Ovary (tissue), 7 donors: ENCODE measurements at regions not wholly inside any gene's neighbourhood (a gene's known extent, or its start where the extent isn't known, plus 50 kb on each side); places are given as distances from the start of the nearest gene placed in this dataset.

ENCODE experiments used
- DNase-seq, 5 donors: peaks; one replicate each; pipeline ENCODE4 v3.0.0-alpha.2; 2019 to 2020
- H3K27ac ChIP-seq, 2 donors: fragments of 200-600 bp; one replicate each; pipeline versions ENCODE4 v1.5.1 to v1.8.0; 2019 to 2022
- H3K27me3 ChIP-seq: fragments of 200-600 bp; one replicate; pipeline ENCODE4 v1.8.0; 2022
- H3K36me3 ChIP-seq: fragments of 200-600 bp; sonication (generic); one replicate; pipeline ENCODE4 v1.5.1; 2019
- H3K4me1 ChIP-seq: one replicate; pipeline ENCODE4 v1.8.1; 2013; ENCODE audit warnings: mild to moderate bottlenecking, moderate library complexity; ENCODE audit not compliant: insufficient read depth
- H3K4me3 ChIP-seq: fragments of 200-600 bp; sonication (generic); one replicate; pipeline ENCODE4 v1.5.1; 2017
- H3K9me3 ChIP-seq, 2 donors: fragments of 200-600 bp in 1 of 2; sonication (generic) in 1 of 2; one replicate each; pipeline versions ENCODE4 v1.5.1 to v1.8.1; 2013 to 2019; ENCODE audit warnings: mild to moderate bottlenecking in 1 of 2, moderate library complexity in 1 of 2
- EP300 ChIP-seq: sonication (generic); formaldehyde crosslinking; IDR thresholded peaks from one replicate; pipeline ENCODE4 v1.6.1; 2017; ENCODE audit warnings: antibody characterized with exemption
- POLR2A ChIP-seq: fragments of 450-650 bp; IDR thresholded peaks from one replicate; pipeline ENCODE4 v1.6.1; 2017; ENCODE audit warnings: antibody characterized with exemption, mild to moderate bottlenecking, moderate library complexity
- WGBS, 3 donors: extraction: QIAGEN DNeasy Blood & Tissue Kit in 1 of 3; methylation state at CpG; one replicate each; pipeline versions ENCODE4 v1.1.5 to v1.1.7; 2013 to 2017; 5-methylcytosine and 5-hydroxymethylcytosine counted together
- intact Hi-C, 4 donors: fragments of 100-400 bp; cut with DNase I; formaldehyde crosslinking; loops; one replicate each; pipeline versions ENCODE4 v1.11.0 to v1.15.1; 2022 to 2023
- TF ChIP-seq, protein P1 (sequence below), 3 donors: fragments of 450-650 bp in 2 of 3; fragments of 200-600 bp in 1 of 3; IDR thresholded peaks; one replicate each; pipeline versions ENCODE4 v1.5.1 to v1.8.0; 2016 to 2022; ENCODE audit warnings: antibody characterized with exemption in 3 of 3, mild to moderate bottlenecking in 1 of 3
- donor health status: DM: no; HTN: no; CAD: no; lungs with moderate emphysema.
- donor health status: DM: no; HTN: no; CAD: no.
- donor health status: Bipolar disorder and iron deficiency.
- donor health status: DM: no; HTN: no; CAD: no.
- donor health status: DM: yes; HTN: yes; CAD: no.

DNA sequence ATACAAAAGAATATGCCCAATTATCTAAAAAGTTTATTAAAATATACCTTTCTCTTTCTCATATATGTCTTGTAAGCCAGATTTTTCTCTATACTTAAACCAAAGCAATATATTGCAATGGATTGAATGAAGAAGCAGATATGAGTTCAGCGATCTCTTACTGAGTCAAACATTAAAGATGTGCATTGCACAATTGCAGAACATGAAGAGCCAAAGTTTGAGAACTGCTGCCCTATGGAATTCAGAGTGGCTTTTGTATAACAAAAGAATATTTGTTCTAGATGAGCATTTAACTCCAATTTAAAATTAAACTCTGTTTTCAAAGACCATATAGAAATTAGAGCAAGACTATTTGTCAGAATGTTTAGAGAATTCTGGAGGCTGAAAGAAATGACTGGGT lies 519.0 kb upstream of the DAB2 start:
- Histone ChIP-seq H3K9me3 (no peaks in the 10 kb centered on the region), H3K4me3 (no peak overlapping the region), H3K4me1 (no peaks in the 10 kb centered on the region), H3K36me3 (no peaks in the 10 kb centered on the region), H3K27me3 (no peaks in the 10 kb centered on the region), H3K27ac (no peak overlapping the region)
- intact Hi-C loops, result no loop called here
- no peak for DNase-seq
- WGBS, 3 donors, result 92 to 94% (median 92%) methylated on average over 1 of the region's 1 CpG
- TF ChIP-seq, protein P1, sequence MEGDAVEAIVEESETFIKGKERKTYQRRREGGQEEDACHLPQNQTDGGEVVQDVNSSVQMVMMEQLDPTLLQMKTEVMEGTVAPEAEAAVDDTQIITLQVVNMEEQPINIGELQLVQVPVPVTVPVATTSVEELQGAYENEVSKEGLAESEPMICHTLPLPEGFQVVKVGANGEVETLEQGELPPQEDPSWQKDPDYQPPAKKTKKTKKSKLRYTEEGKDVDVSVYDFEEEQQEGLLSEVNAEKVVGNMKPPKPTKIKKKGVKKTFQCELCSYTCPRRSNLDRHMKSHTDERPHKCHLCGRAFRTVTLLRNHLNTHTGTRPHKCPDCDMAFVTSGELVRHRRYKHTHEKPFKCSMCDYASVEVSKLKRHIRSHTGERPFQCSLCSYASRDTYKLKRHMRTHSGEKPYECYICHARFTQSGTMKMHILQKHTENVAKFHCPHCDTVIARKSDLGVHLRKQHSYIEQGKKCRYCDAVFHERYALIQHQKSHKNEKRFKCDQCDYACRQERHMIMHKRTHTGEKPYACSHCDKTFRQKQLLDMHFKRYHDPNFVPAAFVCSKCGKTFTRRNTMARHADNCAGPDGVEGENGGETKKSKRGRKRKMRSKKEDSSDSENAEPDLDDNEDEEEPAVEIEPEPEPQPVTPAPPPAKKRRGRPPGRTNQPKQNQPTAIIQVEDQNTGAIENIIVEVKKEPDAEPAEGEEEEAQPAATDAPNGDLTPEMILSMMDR (IDR thresholded peaks at IDR 0.05), result no peak
- TF ChIP-seq POLR2A, result no peak
- TF ChIP-seq EP300, result no peak

- no peaks in the 10 kb centered on the region for H3K4me1 ChIP-seq
- H3K36me3 ChIP-seq, result no peaks in the 10 kb centered on the region
- H3K27ac ChIP-seq, result no peak overlapping the region
- H3K4me3 ChIP-seq, result no peak overlapping the region
- no peak for DNase-seq
- H3K27me3 ChIP-seq, result no peaks in the 10 kb centered on the region
- 78 to 86% (median 79%) methylated on average over 1 of the region's 1 CpG for WGBS, 3 donors
- TF ChIP-seq EP300 (no peak), POLR2A (no peak)
- TF ChIP-seq, protein P1 (IDR thresholded peaks at IDR 0.05), result no peak
- intact Hi-C loops, result no loop called here
- H3K9me3 ChIP-seq, result no peaks in the 10 kb centered on the region
Measured at GRCh38 chr5:39942606-39943005, 517.8 kb upstream of the DAB2 start.

GRCh38 chr5:39941416-39941815 lies 516.6 kb upstream of the DAB2 start:
- TF ChIP-seq, protein P1 (IDR thresholded peaks at IDR 0.05), result no peak
- TF ChIP-seq EP300 (no peak), POLR2A (no peak)
- intact Hi-C loops, result no loop called here
- H3K9me3 ChIP-seq, result no peaks in the 10 kb centered on the region
- H3K4me1 ChIP-seq, result no peaks in the 10 kb centered on the region
- 46 to 52% (median 50%) methylated on average over 2 of the region's 2 CpGs for WGBS, 3 donors
- H3K36me3 ChIP-seq, result no peaks in the 10 kb centered on the region
- no peak for DNase-seq
- no peaks in the 10 kb centered on the region for H3K27me3 ChIP-seq
- no peak overlapping the region for H3K27ac ChIP-seq
- H3K4me3 ChIP-seq, result no peak overlapping the region

GRCh38 chr5:39934830-39935229 lies 510.1 kb upstream of the DAB2 start:
- intact Hi-C loops, result no loop called here
- Histone ChIP-seq H3K27ac (no peak overlapping the region), H3K27me3 (no peaks in the 10 kb centered on the region), H3K36me3 (no peaks in the 10 kb centered on the region), H3K4me3 (no peak overlapping the region), H3K9me3 (no peaks in the 10 kb centered on the region), H3K4me1 (no peaks in the 10 kb centered on the region)
- WGBS, 3 donors, result 91 to 97% (median 92%) methylated on average over 1 of the region's 1 CpG
- TF ChIP-seq, protein P1 (IDR thresholded peaks at IDR 0.05), result no peak
- TF ChIP-seq POLR2A, result no peak
- TF ChIP-seq EP300, result no peak
- DNase-seq, result no peak

GRCh38 chr5:39933061-39933460 lies 508.3 kb upstream of the DAB2 start:
- Histone ChIP-seq H3K36me3 (no peaks in the 10 kb centered on the region), H3K4me3 (no peak overlapping the region), H3K27ac (no peak overlapping the region), H3K4me1 (no peaks in the 10 kb centered on the region), H3K9me3 (no peaks in the 10 kb centered on the region), H3K27me3 (no peaks in the 10 kb centered on the region)
- TF ChIP-seq EP300, result no peak
- TF ChIP-seq, protein P1 (IDR thresholded peaks at IDR 0.05), result no peak
- no peak for TF ChIP-seq POLR2A
- intact Hi-C loops, result no loop called here
- WGBS, 3 donors, result 80 to 87% (median 84%) methylated on average over 1 of the region's 1 CpG
- no peak for DNase-seq
